ENCODE measurements at regions not wholly inside any gene's neighbourhood (a gene's known extent, or its start where the extent isn't known, plus 50 kb on each side); places are given as distances from the start of the nearest gene placed in this dataset.
A peak's percentile ranks its signal among the peaks of the same experiment; 100 is the strongest.
"Not testable (repeated sequence)": the region's sequence is repeated elsewhere in the genome, so short reads cannot be mapped to it uniquely, and the experiment has no call there.

DNA sequence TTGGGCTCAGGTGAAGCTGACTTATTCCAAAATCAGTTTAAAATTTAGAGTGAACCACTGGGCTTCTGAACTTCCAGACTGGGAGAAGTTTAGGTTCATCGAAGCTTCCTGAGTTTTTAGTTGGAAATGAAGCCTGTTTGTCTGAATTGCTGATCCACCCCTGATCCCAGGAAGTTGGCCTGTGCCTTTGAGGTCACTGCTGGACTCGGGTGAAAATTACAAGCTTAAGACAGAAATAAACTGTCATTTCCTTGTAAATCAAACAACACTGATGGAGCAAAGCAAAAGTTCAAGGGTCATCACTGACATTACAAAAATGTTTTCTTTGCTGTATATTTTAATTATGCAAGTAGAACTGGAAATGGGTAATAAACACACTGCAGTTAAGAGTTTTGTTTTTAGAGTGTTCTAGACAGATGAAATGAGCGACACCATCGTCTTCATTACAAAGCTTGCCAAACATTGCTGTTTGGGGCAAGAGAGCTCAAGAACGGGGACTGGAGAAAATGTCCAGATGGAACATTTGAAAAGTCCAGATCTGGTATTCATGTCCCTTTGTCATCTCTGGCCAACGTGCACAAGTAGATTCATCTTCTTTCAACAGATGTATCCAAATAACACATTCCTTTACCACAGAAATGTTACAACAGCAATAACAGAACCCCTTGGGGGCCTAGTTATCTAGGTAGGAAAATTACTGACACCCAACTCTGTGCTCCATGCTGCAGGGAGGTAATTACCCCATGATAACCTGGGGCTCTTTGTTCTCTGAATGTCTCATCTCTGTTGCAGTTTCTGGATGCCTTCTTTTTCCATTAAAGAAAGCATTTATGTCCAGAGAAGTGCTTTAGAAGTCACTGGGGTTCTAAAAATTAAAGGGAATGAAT, 142.4 kb upstream of the ERCC6L2 start:
- DNase-seq (ENCODE audit: low read depth in 2 of 2), result no peak

DNA sequence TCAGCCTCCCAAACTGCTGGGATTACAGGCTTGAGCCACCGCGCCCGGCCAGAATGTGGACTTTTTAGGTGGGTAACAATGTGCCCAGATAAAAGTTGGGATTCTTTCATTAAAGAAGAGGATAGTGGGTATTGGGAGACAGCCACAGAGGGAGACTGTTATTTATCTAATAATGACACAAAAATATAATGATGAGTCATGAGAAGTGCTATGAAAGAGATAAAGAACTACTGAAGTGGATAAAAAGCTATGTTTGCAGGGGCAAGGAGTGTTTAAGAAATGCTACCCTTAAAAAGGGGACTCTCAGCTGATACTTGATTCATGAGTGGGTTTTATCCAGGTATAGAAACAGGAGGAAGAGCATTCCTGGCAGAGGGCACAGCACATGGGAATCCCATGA, 143.6 kb upstream of the ERCC6L2 start:
- no peak for DNase-seq (ENCODE audit: low read depth in 2 of 2)

DNA sequence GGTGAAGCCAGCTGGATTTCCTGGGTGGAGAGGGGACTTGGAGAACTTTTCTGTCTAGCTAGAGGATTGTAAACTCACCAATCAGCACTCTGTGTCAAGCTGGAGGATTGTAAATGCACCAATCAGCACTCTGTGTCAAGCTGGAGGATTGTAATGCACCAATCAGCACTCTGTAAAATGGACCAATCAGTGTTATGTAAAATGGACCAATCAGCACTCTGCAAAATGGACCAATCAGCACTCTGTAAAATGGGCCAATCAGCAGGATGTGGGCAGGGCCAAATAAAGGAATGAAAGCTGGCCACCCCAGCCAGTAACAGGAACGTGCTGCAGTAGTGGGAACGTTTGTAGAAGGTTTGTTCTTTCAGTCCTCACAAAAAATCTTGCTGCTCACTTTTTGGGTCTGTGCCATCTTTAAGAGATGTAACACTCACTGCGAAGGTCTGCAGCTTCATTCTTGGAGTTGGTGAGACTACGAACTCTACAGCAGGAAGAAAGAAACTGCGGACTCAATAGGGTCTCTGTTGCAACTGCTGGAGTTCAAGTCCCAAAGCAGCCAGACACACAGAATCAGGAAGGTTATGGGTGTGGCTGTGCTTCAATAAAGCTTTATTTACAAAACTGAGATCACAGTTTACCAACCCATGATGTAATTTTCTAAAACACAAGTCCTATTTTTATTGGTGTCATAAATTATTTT, 145.7 kb upstream of the ERCC6L2 start:
- DNase-seq (ENCODE audit: low read depth in 2 of 2), result no peak

DNA sequence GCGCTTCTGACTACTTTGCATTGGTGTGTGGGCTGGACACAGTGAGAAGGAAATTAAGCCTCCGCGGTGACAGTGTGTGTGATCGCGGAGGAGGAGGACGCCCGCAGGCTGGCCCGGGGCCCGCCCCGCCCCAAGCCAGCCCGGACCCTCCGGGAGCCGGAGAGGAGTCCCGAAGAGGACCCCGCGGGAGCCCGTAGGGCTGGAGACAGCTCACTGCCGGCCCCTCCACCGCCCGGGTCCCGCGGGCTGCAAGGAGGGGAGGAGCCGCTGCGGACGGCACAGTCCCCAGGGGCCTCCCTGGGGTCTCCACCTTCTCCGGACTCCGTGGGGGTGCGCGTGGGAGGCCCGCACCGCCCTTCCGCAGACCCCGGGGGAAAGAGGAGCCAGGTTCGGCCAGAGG, 146.4 kb upstream of the ERCC6L2 start:
- no peak for DNase-seq (ENCODE audit: low read depth in 2 of 2)

DNA sequence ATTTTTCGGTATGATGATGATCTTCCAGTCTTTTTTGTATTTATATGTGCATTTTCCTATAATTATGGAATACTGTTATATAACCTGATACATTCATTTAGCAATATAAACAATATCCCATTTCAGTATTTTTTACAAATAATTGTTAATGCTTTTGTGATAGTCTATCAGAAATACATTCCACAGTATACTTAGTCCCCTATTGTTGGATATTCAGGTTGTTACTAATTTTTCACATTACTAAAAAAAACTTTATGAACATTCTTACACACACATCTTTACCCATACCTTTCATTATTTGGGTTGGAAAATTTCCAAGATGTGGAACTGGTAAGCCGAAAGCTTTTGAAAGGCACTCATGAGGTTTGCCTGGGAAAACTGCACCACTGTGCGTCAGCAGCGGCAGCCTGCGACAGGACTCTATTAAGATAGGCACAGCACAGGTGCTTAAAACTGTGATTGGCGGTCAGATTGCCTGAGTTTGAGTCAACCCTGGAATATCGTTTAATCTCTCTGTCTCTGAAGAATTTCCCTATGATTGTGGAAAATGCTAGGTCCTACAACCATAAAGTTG, 147.5 kb upstream of the ERCC6L2 start:
- DNase-seq (ENCODE audit: low read depth in 2 of 2), result no peak

DNA sequence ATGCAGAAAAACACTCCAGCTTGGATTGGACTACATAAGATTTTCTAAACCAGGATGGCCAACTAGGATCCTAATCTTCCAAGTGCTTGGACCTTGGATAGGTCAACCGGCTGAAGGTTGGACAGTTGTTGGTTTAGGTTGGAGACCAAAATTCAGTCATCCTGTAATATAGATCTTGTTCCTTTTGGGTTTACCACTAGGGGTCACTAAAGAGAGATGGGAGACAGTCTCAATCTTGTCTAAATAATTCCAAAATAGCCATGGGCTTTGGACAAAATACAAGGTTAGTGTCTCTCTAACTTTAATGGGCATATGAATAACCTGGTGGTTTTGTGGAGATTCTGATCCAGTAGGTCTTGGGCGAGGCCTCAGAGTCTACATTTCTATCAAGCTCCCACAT, 148.7 kb upstream of the ERCC6L2 start:
- no peak for DNase-seq (ENCODE audit: low read depth in 2 of 2)

DNA sequence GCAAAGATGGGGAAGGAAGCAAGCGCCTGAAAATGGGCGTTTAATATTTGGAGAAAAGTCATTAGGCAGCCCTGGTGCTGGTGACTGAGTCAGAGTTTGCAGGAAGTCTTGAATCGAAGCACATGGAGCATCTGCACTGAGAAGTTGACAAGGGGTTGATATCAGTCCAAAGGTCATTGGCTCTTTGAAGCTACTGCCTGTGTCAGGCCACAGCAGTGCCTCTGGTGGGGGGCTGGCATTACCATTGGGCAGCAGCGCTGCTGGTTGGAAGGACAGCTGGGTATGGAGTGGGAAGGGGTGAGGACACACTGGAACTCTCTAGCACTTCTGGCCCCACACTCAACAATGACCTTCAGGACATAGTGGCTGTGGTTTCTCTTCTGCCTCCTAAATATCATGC, 150.4 kb upstream of the ERCC6L2 start:
- DNase-seq (ENCODE audit: low read depth in 2 of 2), result no peak

DNA sequence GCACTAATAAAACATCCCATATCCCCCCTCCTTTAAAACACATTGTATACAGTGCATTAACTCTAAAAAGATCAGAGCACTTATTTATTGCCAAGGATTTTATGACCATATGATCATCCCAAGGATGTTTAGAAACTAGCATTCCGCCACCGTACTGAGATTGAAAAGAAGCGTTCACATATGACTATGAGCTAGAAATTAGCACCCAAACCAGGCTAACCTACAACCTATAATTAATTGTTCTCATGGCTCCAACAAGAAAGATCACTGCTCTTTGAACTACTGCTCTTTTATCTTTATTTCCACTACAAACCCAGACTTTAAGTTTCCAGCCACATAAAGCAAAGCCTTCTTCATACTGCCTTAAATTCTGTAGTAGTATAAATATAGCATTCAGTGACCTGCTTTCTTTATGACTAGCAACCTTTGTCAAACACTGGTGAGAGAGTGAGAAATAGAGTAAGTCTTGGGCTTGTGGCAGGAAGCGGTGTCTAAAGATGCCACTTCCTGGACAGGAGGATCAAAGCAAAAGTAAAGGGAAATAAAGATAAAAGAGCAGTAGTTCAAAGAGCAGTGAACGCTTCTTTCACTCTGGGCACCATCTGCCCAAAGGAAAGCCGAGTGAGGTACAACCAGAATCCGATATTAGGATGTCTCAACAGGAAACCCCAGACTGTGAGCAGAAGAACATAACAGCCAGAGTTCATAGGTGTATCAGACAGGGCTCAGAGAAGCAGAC, 151.1 kb upstream of the ERCC6L2 start:
- DNase-seq (ENCODE audit: low read depth in 2 of 2), result peak; percentile 16 to 27

DNA sequence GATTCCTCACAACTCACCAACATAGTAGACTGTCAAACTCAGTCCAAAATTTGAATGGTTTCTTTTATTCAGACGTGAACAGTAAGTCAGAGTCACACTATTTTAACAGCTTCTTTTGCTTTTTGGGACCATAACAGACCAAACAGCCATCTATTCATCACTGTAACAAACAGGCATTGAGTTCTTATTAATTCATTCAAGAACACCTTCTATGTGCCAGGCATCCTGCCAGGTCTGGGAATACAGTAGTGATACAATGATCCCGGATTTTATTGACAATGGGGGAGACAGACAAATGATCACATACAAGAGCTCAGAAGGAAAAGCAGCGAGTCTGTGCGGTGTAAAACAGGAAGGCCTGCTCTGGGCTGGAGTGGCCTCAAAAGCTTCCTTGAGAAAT, 153.3 kb upstream of the ERCC6L2 start:
- no peak for DNase-seq (ENCODE audit: low read depth in 2 of 2)

DNA sequence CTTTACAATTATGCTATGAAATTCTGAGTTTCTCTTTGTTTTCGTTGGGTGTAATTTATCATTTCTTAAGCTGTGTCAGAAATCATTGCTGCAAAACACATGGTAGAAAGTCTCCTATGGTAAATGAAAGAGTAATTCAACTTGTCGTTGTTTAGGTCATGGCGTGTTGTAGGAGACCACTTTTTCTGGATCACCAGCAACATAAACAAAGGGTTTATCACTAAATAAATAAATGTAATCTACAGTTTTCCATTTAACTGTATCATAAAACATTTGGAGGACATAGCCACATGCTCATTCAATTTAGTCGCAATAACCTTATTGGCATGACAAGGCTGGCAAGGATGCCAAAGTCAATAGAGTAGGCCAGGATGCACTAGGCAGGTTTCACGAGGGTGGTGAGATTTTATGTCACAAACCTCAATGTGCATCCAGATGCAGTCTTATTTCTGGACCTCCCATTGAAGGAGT, 154.4 kb upstream of the ERCC6L2 start:
- no peak for DNase-seq (ENCODE audit: low read depth in 2 of 2)

DNA sequence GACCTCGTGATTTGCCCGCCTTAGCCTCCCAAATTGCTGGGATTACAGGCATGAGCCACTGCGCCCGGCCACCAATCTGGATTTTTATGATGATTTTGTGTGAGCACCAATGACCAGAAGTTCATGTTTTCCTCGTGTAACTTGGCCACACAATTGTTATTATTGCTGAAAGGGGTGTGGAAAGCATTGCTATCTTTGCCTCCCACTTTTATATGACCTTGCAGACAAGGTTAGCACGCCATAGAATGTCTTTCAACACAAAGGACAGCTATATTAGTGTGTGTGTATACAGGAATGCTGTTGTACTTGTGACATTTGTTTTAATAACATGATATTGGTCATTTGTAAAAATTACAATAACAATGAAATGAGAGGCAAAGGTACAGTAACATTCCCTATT, 155.0 kb upstream of the ERCC6L2 start:
- DNase-seq (ENCODE audit: low read depth in 2 of 2), result no peak

DNA sequence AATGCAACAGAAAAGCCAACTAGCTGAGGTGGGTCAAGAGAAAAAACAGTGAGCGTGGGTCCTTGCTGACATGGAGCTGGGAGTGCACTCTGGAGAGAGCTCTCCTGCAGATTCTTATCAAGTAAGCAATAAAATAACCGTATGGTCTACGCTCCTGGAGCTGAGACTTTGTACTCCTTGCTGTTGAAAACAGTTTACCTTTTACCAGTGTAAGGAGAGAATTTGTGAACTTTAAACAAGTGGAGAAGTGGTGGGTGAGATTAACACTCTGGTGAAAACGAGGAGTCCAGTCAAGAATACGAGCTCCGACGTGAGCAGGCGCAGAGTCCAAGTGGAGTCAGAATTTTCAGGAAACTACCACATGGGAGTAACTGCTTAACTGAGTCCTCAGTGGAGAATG, 156.1 kb upstream of the ERCC6L2 start:
- DNase-seq (ENCODE audit: low read depth in 2 of 2), result no peak

DNA sequence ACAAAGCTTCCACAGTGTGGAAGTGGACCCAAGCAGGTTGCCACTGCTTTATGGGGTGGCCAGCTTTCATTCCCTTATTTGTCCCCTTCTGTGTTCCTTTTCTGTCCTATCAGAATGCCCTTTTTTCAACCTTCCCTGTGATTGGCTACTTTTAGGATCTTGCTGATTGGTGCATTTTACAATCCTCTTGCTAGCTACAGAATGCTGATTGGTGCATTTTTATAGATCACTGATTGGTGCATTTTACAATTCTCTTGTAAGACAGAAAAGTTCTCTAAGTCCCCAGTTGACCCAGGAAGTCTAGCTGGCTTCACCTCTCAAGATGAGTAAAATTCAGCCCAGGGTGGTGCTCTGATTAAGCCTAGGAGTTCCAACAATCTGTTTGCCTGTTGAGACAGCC, 157.2 kb upstream of the ERCC6L2 start:
- DNase-seq (ENCODE audit: low read depth in 2 of 2), result no peak

DNA sequence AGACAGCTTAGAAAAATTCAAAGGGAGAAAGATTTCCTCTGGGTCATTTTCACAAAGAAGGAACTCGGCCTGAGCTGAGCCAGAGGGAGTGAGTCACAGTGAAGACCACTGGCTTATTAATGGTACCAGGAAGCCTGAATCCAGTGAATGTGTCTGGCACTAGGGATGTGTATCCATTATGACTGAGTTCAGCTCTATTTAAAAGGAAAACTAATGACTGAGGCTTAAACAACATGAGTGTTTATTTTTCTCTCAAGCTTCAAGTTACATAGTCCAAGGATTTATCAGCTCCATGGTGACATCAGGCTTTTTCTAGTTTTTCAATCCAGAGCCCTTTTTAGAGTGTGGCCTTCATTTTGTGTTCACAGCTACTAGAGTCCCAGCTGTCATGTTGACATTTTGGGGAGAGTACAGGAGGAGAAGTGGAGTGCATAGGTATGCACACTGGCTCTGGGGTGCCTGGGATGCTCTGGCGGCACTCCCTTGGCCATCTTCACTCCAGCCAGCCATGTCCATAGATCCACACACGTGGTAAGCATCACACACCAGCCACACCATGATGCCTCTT, 159.5 kb upstream of the ERCC6L2 start:
- no peak for DNase-seq (ENCODE audit: low read depth in 2 of 2)

DNA sequence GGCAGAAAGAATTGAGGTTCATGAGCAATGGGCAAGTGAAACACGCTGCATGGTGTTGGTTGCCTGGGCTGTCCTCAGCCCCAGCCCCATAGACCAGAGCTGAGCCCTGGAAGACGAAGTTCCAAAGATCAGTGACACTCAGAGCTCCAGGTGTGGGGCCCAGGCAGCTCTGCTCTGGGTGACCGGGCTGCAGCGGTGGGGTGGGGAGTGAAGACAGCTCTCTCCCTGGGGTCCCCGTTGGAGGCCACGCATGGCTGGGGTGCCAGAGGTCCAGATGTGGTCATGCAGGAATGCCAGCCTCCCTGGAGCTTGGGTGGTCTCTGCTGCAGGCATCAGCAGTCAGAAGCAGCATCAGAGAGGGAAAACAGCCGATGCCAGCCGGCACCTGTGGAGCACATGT, 165.0 kb upstream of the ERCC6L2 start:
- DNase-seq (ENCODE audit: low read depth in 2 of 2), result no peak

DNA sequence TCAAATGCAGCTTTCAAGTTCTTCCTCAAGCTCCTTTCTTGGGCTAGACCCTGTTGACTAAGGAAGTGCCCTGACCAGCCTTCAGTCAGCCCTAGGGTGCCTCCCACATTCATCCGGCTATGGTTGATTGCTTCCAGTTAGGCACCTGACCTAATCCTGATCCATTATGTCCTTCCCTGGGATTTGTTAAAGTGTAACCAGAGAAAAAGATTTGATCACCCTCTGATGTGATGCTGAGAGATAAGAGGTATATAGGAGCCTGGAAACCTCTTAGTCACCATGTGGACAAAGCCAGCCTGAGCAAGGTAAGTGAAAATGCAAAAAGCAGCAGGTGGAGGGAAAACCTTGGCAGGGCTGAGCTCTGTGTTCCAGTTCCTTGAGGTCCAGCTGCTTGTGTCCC, 178.8 kb upstream of the ERCC6L2 start:
- no peak for DNase-seq (ENCODE audit: low read depth in 2 of 2)

DNA sequence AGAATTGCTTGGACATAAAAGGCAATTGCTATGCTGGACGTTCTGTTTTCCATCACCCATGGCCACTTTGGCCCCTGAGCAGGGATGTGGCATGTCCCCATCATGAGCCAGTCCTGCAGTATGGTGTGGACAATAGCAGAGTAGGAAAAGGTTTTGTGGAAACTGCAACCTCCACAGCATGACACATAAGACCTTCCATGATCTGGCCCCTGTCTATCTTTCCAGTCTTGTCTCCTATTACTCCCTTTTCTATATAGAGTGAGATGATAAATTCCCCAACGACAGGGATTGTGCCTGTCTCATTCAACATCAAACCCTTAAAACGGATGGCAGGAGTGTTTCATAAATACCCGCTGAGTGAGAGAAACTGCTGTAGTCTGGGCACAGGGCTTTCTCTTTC, 174.7 kb upstream of the PTCH1 start:
- DNase-seq (ENCODE audit: low read depth in 2 of 2), result no peak

DNA sequence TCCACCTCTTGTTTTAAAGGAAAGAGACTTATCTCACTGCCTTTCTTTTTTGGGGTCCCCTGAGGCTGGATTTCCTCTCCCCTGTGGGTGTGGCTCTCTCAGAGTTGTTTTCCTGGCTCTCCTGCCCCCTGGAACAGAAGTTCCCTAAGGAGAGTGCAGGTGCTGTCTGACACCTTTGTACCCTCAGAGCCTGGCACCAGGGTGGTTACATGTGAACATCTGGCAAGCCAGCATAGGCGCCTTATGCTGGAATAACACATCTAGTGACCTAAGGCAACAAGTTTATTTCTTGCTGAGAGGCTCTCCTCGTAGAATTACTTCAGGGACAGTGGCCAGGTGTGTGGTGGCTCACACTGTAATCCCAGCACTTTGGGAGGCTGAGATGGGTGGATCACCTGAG, 172.9 kb upstream of the PTCH1 start:
- DNase-seq (ENCODE audit: low read depth in 2 of 2), result no peak

DNA sequence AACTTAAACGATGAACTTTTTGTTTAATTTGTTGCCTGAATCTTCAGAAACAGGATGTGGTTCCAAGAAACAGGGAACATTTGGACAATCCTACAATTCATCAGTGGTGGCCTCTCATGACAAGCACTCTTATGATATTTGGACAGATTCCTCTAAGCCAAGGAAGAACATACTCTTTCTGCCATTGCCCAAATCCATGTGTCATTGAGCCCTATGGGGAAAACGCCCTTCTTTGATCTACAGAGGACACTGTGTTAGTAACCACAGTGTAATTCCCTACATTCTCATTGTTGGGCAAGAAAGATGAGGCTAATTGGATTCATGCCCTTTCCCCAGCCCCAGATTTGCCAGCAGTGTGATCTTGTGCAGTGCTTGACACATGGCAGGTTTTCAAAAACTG, 167.7 kb upstream of the PTCH1 start:
- no peak for DNase-seq (ENCODE audit: low read depth in 2 of 2)

DNA sequence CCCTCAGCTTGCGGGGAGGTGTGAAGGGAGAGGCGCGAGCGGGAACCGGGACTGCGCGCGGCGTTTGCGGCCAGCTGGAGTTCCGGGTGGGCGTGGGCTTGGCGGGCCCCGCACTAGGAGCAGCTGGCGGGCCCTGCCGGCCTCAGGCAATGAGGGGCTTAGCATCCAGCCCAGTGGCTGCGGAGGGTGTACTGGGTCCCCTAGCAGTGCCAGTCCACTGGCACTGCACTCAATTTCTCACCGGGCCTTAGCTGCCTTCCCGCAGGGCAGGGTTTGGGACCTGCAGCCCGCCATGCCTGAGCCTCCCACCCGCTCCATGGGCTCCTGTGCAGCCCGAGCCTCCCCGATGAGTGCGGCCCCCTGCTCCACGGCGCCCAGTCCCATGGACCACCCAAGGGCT, 163.5 kb upstream of the PTCH1 start:
- not testable (repeated sequence) for DNase-seq (ENCODE audit: low read depth in 2 of 2)

DNA sequence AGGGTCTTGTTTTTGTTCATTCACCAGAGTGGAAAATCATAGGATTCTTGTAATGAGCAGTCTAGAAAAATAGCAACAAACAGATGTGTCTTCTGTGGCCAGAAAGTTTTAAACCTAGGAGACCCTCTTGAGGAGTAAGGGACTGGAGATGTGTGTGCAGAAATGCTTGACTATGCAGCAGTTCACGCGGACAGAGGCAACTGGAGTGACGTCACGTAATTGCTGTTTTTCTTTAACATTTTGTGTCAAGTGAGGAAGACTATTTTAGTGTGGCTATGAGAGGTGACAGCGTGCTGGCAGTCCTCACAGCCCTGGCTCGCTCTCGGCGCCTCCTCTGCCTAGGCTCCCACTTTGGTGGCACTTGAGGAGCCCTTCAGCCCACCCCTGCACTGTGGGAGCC, 163.1 kb upstream of the PTCH1 start:
- DNase-seq (ENCODE audit: low read depth in 2 of 2), result no peak

DNA sequence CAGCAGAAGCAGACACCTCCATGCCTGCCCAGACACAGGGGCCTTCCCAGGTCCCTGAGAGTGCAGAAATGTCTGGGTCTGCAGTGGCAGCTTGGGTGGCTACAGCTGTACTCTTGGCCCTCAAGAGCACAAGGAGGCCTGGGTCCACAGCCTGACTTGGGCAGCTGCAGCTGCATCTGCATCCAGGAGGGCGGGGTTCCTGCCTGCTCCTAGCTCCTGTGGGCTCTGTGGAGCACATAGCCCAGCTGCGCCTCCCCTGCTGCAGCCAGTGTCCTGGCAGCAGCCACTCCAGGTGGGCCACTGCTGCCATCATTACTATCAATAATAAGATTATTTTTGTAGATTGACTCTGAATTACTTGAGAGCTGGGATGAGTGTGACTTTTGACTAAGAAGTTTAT, 162.0 kb upstream of the PTCH1 start:
- DNase-seq (ENCODE audit: low read depth in 2 of 2), result no peak

Data from stimulated activated CD8-positive, alpha-beta memory T cell treated with anti-CD3 and anti-CD28 coated beads, Interleukin-7, amount 100 ng/mL, for 1 hour (primary cell).